Cardiac fibroblast (primary cell): ENCODE measurements at regions not wholly inside any gene's neighbourhood (a gene's known extent, or its start where the extent isn't known, plus 50 kb on each side); places are given as distances from the start of the nearest gene placed in this dataset.

Experiments
- DNase-seq, 2 donors: peaks; one replicate each; pipeline versions ENCODE4 v3.0.0 to v3.0.0-alpha.2; 2010; ENCODE audit warnings: low read depth in 2 of 2
- H3K4me3 ChIP-seq, 2 donors: replicated peaks in 1 of 2; 1 replicate in 1 of 2; 2 replicates in 1 of 2; pipeline ENCODE4 v1.5.1; 2011; ENCODE audit warnings: low read depth in 2 of 2, low read length in 2 of 2, mild to moderate bottlenecking in 2 of 2, moderate library complexity in 1 of 2
- CTCF ChIP-seq: IDR thresholded peaks from one replicate; pipeline ENCODE4 v1.5.1; 2011; ENCODE audit warnings: low read depth, mild to moderate bottlenecking, low read length, inconsistent platforms

- DNase-seq = no peak
- H3K4me3 ChIP-seq = no peak overlapping the region
- TF ChIP-seq CTCF = no peak
These were observed 348.0 kb upstream of the SOX5 start for GRCh38 chr12:24297516-24297915.

- DNase-seq = no peak
- H3K4me3 ChIP-seq = no peak overlapping the region
- TF ChIP-seq CTCF = no peak
These were observed 344.1 kb upstream of the SOX5 start for GRCh38 chr12:24293549-24293948.

- DNase-seq = no peak
- TF ChIP-seq CTCF = no peak
These were observed 338.5 kb upstream of the SOX5 start for GRCh38 chr12:24287963-24288362.

GRCh38 chr12:24285448-24285847 is 336.0 kb upstream of the SOX5 start:
- no peak for DNase-seq
- no peak overlapping the region for H3K4me3 ChIP-seq
- no peak for TF ChIP-seq CTCF

More at GRCh38 chr12:24287963-24288362, 338.5 kb upstream of the SOX5 start:
- H3K4me3 ChIP-seq = no peak overlapping the region

- no peak for DNase-seq
- no peak for TF ChIP-seq CTCF
- H3K4me3 ChIP-seq = no peak overlapping the region
These were observed 331.9 kb upstream of the SOX5 start for GRCh38 chr12:24281341-24281740.

- DNase-seq = no peak
- no peak for TF ChIP-seq CTCF
- H3K4me3 ChIP-seq = no peak overlapping the region
These were observed 330.8 kb upstream of the SOX5 start for GRCh38 chr12:24280056-24280842.

- peak; percentile 9 for TF ChIP-seq CTCF
- H3K4me3 ChIP-seq = no peak overlapping the region
- DNase-seq = peak in 1 of 2 donors; percentile 10
These were observed 329.4 kb upstream of the SOX5 start for GRCh38 chr12:24278832-24279231.
